BJ (cell line): ENCODE measurements at regions not wholly inside any gene's neighbourhood (a gene's known extent, or its start where the extent isn't known, plus 50 kb on each side); places are given as distances from the start of the nearest gene placed in this dataset.

Experiments used
- CTCF ChIA-PET: fragments of 350-600 bp; formaldehyde crosslinking; extraction: SDS; loops from one replicate; lab custom pipeline; 2021; ENCODE audit warnings: antibody characterized with exemption, inconsistent platforms; lab: Yijun Ruan, JAX
- POLR2A ChIA-PET: fragments of 300-600 bp; sonication (Branson Sonifier 250); formaldehyde crosslinking; extraction: SDS; loops from one replicate; lab custom pipeline; 2021; ENCODE audit warnings: antibody characterized with exemption; lab: Charles Lee
- DNase-seq: peaks from one replicate; pipeline ENCODE4 v3.0.0-alpha.2; 2011; ENCODE audit warnings: low read depth
- H3K27me3 ChIP-seq: 2 replicates; pipeline ENCODE4 v1.6.0; 2011; ENCODE audit warnings: low read length; ENCODE audit not compliant: control insufficient read depth, insufficient read depth
- H3K36me3 ChIP-seq: 2 replicates; pipeline ENCODE4 v1.5.1; 2011; ENCODE audit warnings: low read length; ENCODE audit not compliant: control insufficient read depth, insufficient read depth
- H3K4me3 ChIP-seq: 2 replicates; pipeline ENCODE4 v1.5.1; 2011; ENCODE audit warnings: low read depth, mild to moderate bottlenecking, control low read depth, low read length
- TF ChIP-seq, protein P1 (sequence below): IDR thresholded peaks from 2 replicates; pipeline ENCODE4 v1.5.1; 2011; ENCODE audit warnings: low read depth, mild to moderate bottlenecking, control low read depth, inconsistent platforms, low read length, moderate library complexity; ENCODE audit not compliant: insufficient read depth

- TF ChIP-seq, protein P1, sequence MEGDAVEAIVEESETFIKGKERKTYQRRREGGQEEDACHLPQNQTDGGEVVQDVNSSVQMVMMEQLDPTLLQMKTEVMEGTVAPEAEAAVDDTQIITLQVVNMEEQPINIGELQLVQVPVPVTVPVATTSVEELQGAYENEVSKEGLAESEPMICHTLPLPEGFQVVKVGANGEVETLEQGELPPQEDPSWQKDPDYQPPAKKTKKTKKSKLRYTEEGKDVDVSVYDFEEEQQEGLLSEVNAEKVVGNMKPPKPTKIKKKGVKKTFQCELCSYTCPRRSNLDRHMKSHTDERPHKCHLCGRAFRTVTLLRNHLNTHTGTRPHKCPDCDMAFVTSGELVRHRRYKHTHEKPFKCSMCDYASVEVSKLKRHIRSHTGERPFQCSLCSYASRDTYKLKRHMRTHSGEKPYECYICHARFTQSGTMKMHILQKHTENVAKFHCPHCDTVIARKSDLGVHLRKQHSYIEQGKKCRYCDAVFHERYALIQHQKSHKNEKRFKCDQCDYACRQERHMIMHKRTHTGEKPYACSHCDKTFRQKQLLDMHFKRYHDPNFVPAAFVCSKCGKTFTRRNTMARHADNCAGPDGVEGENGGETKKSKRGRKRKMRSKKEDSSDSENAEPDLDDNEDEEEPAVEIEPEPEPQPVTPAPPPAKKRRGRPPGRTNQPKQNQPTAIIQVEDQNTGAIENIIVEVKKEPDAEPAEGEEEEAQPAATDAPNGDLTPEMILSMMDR = no peak
- Histone ChIP-seq H3K27me3 (no peaks in the 10 kb centered on the region), H3K36me3 (no peaks in the 10 kb centered on the region), H3K4me3 (no peak overlapping the region)
- no peak for DNase-seq
- ChIA-PET CTCF (interaction anchor here (0.7 to 1.5 kb wide), 2 partner anchors 17 to 114 kb away, joined by 3 to 5 read pairs; no protein-coding TSS in a partner anchor), POLR2A (no interaction called here)
These were observed 55.2 kb upstream of the FAM136A start for GRCh38 chr2:70356941-70357683.

GRCh38 chr2:70354264-70354949 lies 52.5 kb upstream of the FAM136A start:
- POLR2A ChIA-PET = no interaction called here

More at GRCh38 chr2:70354264-70354949, 52.5 kb upstream of the FAM136A start:
- CTCF ChIA-PET = interaction anchor here (1.1 to 1.8 kb wide), 2 partner anchors 13 to 46 kb away, joined by 3 to 12 read pairs; no protein-coding TSS in a partner anchor
- DNase-seq = no peak
- TF ChIP-seq, protein P1 = no peak
- Histone ChIP-seq H3K36me3 (no peaks in the 10 kb centered on the region), H3K4me3 (no peak overlapping the region), H3K27me3 (no peaks in the 10 kb centered on the region)
